Testis (tissue), 2 donors: ENCODE measurements at regions not wholly inside any gene's neighbourhood (a gene's known extent, or its start where the extent isn't known, plus 50 kb on each side); places are given as distances from the start of the nearest gene placed in this dataset.

Experiments used
- CTCF ChIP-seq, 3 experiments: fragments of 450-650 bp in 2 of 3; fragments of 200-600 bp in 1 of 3; sonication (generic) in 1 of 3; IDR thresholded peaks; one replicate each; pipeline ENCODE4 v1.5.1; 2016 to 2019; ENCODE audit warnings: antibody characterized with exemption in 3 of 3, mild to moderate bottlenecking in 2 of 3, moderate library complexity in 1 of 3
- POLR2A ChIP-seq: fragments of 450-650 bp; IDR thresholded peaks from one replicate; pipeline ENCODE4 v1.6.1; 2017; ENCODE audit warnings: antibody characterized with exemption, mild to moderate bottlenecking, moderate library complexity

- TF ChIP-seq POLR2A (no peak), CTCF (IDR thresholded peaks at IDR 0.05) (no peak)
Measured at GRCh38 chr4:8709729-8710360, 117.3 kb downstream of the CPZ start.
